Activated naive CD8-positive, alpha-beta T cell treated with anti-CD3 and anti-CD28 coated beads, Interleukin-2, amount 50 U/mL, for 16 hours (primary cell): ENCODE measurements at regions not wholly inside any gene's neighbourhood (a gene's known extent, or its start where the extent isn't known, plus 50 kb on each side); places are given as distances from the start of the nearest gene placed in this dataset.

Source experiments
- DNase-seq: peaks from one replicate; pipeline ENCODE4 v3.0.0-alpha.2; 2020; ENCODE audit warnings: low read depth, low spot score

- no peak for DNase-seq
These were observed 65.5 kb upstream of the DPYD start for GRCh38 chr1:97986041-97987005.

DNA sequence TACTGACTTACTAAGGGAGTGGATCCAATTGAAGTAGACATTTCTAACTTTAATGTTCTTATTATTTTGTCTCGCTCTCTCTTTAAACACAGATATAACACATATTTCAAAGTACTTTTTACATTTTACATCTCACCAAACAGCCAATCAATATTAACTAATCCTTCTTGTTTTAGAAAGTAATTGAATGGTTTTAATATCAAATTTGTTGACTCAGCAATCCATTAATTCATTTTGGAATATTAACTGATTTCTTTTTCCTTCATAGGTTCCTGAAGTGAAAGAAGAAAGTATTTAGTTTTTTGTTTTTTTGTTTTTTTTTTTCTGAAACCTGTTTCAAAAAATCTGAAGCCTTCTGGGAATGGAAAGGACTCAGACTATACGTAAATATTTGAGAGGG lies 62.3 kb upstream of the DPYD start:
- no peak for DNase-seq

DNA sequence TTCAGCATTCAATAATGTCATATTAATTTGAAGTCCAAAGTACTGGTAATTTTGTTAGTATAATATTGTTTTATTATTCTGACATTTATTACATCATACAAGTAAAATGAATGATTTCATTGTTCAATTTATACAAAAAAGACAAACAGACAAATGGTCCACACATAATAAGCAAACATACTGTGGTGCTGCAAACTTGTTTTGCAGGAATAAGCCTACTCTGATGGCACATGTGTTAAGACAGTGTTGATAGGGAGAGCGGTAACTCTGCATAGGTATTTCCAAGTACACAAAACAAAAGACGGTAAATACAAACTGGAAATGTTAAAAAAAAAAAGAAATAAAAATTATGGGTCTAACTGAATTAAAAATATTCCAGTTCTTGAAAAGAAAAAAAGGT lies 59.7 kb upstream of the DPYD start:
- no peak for DNase-seq

DNA sequence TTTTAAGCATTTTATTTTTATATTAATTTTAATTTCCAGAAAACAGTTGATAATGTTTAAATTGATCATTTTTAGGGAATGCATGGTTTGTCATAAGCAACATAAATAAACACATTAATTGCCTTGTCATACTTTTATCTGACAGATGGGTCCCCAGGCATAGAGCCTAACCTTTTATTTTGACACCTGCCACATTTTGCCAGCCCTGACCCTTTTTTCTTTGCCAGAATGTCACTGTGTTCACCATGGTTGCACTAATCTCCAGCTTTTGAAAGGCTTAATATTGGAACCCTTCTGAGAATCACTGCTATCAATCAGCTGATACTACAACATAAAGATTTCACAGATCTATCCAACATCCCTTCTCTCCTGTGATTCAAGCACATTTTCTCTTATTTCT lies 56.0 kb upstream of the DPYD start:
- no peak for DNase-seq
